ENCODE measurements at regions not wholly inside any gene's neighbourhood (a gene's known extent, or its start where the extent isn't known, plus 50 kb on each side); places are given as distances from the start of the nearest gene placed in this dataset.

- no peak for DNase-seq
Observed at GRCh38 chr5:3127423-3127911, 376.0 kb upstream of the IRX2 start.

DNA sequence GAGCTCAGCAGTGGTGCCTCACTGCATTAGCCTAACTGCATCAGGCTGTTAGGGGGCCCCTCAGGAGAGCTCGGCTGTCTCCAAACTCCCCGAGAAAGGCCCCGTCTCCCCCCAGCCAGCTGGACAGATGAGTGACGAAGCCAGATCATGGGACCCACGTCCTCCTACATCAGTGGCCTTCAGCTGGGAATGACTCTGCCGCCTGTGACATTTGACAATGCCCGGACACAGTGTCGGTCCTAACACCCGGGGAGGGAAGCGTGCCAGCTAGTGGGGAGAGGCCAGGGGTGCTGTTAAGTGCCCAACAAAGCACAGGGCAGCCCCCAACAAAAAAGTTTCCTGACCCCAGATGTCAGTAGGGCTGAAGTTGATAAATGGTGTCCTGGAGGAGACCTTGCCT lies 375.2 kb upstream of the IRX2 start:
- no peak for DNase-seq

- no peak for DNase-seq
Observed at GRCh38 chr5:3124410-3124809, 372.9 kb upstream of the IRX2 start.

DNA sequence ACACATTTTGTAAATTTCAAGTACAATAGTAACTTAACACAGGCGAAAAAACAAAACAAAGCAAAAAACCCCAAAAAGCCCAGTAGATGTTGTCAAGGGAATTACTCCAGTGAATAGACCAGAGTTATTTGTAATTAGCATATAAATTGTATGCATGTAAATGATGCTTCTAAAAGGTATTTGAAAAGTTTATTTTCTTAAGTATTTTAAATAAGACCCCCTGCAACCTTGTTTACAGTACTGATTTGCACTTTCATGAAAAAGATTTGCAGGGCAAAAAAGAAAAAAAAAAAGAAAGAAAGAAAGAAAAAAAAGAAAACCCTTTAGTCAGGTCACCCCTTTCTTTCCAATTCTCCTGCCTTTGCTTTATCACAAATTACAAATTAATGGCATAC lies 372.3 kb upstream of the IRX2 start:
- no peak for DNase-seq

GRCh38 chr5:3122985-3123762 lies 371.7 kb upstream of the IRX2 start:
- DNase-seq = no peak

GRCh38 chr5:3122216-3122615 lies 370.7 kb upstream of the IRX2 start:
- DNase-seq = no peak

GRCh38 chr5:3121813-3122212 lies 370.3 kb upstream of the IRX2 start:
- no peak for DNase-seq

DNA sequence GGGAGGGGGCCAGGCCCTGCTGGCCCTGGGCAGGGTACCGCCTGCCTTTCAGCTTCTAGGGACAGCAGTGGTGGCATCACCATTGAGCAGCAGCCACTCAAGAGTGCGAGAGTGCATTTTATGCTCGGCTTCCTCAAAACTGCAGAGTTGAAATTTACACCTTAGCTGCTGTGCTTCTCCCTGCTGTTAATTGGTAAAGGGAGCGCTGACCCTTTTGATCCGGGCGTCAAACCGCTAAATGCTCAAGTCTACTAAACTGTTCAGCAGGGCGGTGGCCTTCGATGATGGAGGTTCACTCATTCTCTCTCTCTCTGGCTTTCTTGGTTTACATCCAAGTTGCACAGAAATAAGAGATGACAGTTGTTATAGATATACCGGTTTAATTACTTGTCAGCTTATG lies 368.6 kb upstream of the IRX2 start:
- DNase-seq = no peak

DNA sequence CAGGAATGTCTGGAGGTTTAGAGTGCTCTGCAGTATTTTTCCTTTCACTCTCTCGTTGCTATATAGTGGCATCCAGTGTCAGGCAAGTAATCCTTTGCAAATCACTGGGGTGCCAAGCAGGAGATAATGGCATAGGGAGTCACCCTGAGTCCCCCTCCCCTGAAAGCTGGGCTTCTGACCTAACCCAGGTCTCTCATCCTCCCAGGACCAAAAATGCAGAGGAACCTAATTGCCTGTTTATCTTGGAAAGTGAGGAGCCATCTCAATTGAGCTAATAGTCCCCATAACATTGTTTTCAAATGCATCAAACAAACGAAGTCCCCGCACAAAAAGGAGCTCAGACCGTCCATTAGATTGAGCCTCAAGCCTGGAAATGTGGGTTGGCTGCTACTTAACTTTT lies 368.0 kb upstream of the IRX2 start:
- no peak for DNase-seq

GRCh38 chr5:3118340-3118739 lies 366.9 kb upstream of the IRX2 start:
- no peak for DNase-seq

GRCh38 chr5:3116366-3116765 lies 364.9 kb upstream of the IRX2 start:
- no peak for DNase-seq

GRCh38 chr5:3114467-3114866 lies 363.0 kb upstream of the IRX2 start:
- no peak for DNase-seq

- DNase-seq = no peak
Observed at GRCh38 chr5:3110371-3110770, 358.9 kb upstream of the IRX2 start.

GRCh38 chr5:3107156-3107611 lies 355.7 kb upstream of the IRX2 start:
- DNase-seq = no peak

- no peak for DNase-seq
Observed at GRCh38 chr5:3105581-3105980, 354.1 kb upstream of the IRX2 start.

GRCh38 chr5:3105172-3105571 lies 353.7 kb upstream of the IRX2 start:
- no peak for DNase-seq

- DNase-seq = no peak
Observed at GRCh38 chr5:3104429-3105060, 353.1 kb upstream of the IRX2 start.

DNA sequence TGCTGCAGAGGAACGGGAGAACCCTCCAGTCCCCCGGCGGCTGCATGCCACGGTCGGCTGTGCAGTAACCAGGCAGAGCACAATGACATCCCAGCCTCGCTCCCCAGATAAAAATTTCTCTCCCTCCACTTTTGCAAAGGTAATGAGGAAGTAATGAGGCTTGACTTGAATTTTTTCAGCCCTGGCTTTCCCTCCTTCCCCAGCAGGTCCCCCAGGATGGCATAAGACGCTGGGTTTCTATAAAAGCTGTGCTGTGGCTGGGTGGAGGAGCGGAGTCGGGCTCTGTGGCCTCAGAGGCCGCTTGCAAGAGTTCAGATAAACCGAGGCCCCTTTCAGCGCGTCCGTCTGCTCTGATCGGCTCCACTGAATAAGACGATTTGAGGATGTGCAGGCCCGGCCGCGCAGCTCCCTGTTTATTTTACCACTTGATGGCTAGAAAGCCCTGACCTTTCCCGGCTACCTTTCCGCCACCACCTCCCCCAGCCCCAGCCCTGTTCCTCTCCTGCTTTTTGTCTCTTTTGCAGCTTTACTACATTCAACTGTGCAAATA lies 351.9 kb upstream of the IRX2 start:
- no peak for DNase-seq

- no peak for DNase-seq
Observed at GRCh38 chr5:3102531-3102930, 351.1 kb upstream of the IRX2 start.

- DNase-seq = no peak
Observed at GRCh38 chr5:3101561-3101960, 350.1 kb upstream of the IRX2 start.

GRCh38 chr5:3100921-3101551 lies 349.6 kb upstream of the IRX2 start:
- DNase-seq = no peak

- DNase-seq = no peak
Observed at GRCh38 chr5:3099954-3100353, 348.5 kb upstream of the IRX2 start.

DNA sequence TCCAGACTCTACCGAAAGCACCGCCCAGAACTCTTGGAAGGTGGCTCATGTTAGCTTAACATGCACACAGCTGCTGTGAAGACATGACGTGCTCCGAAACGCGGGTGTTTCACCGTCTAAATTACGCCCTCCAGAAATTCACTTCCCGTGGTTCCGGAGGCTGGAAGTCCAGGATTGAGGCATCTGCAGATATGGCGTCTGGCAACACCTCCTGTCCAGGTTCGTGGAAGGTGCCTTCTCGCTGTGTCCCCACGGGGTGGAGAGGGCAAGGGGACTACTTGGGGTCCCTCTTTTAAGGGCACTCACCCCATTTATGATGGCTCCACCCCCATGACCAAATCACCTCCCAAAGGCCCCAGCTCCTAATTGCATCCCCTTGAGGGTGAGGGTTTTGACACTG lies 348.0 kb upstream of the IRX2 start:
- DNase-seq = no peak

GRCh38 chr5:3098821-3099220 lies 347.3 kb upstream of the IRX2 start:
- DNase-seq = no peak

Data from T-helper 2 cell (primary cell).